ENCODE measurements at regions not wholly inside any gene's neighbourhood (a gene's known extent, or its start where the extent isn't known, plus 50 kb on each side); places are given as distances from the start of the nearest gene placed in this dataset.
"Not testable (repeated sequence)": the region's sequence is repeated elsewhere in the genome, so short reads cannot be mapped to it uniquely, and the experiment has no call there.

- no peak for DNase-seq
These were observed 152.6 kb downstream of the TFPI2 start for GRCh38 chr7:93737953-93738352.

DNA sequence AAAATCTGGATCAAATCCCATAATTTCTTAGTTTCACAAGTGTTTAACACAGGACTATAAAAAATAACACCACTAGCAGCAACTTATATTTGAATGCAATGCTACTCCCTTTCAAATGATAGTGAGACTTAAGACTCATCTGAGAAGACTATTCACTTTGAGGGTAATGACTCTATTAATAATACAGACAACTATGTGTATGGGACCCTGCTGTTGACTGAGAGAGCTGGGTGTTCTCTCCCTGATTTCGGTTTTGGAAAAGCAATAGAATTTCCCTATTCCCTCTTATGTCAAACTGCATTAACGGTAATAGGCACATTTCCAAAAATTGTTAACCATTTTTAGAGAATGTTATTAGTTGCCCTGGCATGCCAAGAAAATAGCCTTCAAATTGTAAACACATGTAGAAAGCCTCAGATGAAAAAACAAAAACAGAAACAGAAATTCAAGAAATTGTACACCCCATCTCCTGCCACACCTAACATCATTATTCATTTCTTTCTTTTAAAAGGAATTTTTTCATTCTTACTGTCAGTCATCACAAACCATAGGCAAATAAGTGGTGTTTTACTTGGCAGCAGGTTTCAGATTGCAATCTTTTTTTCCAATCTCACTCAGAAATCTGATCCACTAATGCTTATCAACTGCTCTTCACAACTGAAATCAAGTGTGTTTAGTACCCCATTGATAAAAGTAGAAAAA, 153.7 kb downstream of the TFPI2 start:
- DNase-seq: no peak

DNA sequence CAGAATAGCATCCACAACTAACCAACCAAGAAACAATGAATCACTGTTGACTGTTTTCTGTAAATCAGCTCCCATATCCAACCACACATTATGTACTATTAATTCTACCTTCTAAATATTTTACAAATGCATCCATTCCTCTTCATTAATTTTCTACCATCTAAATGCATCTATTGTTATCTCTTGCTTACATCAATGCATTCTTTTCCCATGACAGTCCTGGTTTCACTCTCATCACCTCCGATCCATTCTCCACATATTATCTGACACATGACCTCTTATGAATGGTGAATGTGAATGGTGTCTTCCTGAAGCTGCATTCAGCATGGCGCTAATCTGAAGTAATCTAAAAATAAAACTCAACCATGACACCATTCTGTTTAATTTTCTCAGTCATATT, 153.8 kb upstream of the CALCR start:
- no peak for DNase-seq

DNA sequence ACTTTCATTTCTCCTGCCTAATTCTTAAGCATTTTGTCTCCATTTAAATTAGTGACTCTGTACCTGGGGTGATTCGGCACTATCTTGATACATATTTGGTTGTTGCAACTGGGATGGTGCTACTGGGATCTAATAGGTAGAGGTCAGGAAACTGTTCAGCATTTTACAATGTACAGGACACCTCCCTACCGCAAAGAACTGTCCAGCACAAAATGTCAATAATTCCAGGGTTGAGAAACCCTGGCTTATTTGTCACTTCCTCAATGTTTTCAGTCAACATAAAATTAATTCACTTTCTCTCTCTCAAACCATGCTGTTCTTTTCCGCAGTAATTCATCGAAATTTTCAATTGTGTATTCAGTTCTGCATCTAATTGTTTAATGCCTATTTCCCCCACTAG, 151.4 kb upstream of the CALCR start:
- no peak for DNase-seq

DNA sequence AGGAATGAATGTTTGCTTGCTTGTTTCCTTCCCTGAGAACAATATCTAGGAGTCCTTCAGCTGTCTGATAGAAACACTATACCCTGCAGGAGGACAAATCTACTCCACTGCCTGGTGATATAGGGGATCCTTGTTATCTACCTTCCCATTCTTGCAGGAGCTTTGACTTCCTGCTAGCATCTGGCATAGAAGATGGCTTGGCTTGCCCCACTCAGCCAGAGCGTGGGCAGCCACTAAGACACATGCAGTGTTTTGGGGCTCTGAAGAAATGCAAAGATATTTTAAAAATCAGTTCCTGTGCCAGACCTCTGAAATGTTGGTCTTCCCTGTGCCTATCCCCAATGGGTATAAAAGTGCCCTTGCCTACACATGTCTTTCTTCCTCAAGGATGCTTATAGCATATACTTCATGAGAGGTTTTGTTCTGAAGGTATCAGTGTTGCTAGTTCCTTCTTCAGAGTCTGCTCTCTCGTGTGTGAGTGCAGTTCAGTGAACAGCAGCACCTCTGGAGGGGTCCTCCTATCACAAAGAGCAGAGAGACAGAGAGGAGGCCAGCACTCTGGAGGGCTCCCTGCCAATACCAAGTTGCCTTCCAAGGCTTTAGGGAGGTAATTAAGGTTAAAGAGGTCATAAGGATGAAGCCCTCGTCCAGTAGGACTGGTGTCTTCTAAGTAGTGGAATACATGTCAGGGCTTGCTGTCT, 149.1 kb upstream of the CALCR start:
- no peak for DNase-seq

DNA sequence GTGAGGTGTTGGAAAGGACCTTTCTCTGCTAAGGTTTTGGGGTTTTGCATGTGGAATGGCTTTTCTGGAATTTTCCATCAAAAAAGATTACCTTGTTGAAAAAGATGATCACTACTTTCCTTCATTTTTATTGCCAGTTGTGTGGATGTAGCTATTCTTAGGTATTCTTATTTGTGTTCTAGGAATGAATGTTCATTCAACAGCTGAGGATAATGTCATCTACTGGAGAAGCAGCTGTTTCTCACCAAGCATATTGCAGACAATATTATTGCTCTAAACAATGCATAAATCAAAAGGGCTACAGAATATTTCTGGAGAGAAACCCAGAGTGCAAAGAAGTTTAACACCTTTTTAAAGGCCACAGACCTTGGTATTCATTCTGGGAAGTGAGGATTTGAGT, 145.6 kb upstream of the CALCR start:
- no peak for DNase-seq

DNA sequence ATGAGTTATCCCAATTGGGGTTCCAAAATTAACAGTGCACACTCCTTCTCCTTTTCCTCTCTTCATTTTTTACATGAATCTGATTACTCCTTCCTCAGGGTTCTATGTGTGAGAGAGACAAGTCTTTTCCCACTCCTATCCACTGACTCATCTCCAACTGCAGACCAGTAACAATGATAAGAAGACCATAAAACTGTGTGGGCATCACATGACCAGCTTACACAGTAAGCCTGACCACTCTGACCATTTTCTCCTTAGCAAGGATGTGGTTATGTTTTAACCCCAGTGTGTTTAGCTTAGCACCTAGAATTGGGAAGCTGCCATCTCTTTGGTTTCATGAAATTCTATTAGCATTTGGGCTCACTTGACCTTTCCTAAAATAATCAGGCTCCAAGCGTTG, 145.0 kb upstream of the CALCR start:
- no peak for DNase-seq

DNA sequence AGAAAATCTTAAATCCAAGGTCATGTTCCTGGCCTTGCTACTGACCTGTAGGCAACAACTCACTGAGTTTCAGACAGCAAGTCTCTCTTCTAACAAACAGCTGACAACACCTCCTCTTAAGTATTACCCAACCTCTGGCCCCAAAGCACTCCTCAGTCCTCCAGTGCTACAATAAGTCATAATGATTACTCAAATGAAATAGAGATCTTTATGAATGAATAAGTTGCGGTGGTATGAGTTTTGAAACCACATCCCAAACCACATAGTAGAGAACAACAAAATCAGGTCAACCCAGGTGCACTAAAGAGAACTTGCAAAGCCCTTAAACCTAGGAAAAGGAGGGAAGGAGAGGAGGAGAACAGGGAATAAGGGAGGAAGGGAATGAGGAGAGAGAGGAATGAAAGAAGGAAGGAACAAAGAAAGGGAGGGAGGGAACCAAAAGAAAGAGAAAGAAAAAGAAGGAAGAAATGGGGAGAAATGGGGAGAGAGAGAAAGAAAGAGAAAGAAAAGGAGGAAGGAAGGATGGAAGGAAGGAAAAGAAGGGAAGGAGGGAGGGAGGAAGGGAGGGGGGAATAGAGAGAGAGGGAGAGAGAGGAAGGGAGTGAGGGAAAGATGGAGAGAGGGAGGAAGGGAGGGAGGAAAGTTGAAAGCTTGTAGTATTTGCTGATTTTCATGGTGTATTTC, 142.8 kb upstream of the CALCR start:
- DNase-seq: no peak

DNA sequence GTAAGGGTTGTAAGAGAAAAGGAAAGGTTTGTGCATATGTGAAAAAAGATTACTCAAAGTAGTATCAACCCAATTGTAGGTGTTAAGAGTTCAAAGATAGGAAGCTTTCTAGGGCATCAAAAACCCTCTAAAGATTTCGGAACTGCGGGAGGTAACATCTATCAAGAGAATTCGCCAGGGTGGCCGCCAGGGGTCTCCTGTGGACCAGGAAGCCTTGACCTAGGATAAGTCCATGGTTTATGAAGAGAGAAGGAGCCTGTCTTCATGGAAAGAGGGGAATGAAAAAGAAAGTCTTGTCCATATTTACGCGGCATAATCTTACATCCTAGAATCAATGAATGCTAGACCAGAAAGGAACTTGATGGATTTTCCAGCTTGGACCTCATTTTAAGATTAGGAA, 140.7 kb upstream of the CALCR start:
- DNase-seq: peak; percentile 2

DNA sequence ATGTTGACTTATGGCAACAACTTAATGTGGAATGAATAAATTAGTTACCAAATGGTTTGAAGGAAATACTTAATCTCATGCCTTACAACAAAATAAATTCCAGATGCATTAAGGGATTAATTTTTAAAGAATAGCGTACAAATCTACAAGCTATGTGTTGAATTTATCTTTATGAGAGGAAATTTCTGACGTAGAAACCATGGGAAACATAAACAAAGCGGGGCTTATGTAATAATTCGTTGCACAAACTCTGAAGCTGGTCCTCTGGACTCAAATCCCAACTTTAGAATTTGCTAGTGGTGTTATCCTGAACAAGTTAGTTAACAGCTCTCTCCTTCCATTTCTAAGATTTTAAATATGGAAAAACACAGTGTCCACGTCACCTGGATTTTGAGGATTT, 137.4 kb upstream of the CALCR start:
- no peak for DNase-seq

GRCh38 chr7:93708255-93708654, 133.7 kb upstream of the CALCR start:
- DNase-seq: not testable (repeated sequence)

GRCh38 chr7:93707249-93707648, 132.7 kb upstream of the CALCR start:
- DNase-seq: no peak

DNA sequence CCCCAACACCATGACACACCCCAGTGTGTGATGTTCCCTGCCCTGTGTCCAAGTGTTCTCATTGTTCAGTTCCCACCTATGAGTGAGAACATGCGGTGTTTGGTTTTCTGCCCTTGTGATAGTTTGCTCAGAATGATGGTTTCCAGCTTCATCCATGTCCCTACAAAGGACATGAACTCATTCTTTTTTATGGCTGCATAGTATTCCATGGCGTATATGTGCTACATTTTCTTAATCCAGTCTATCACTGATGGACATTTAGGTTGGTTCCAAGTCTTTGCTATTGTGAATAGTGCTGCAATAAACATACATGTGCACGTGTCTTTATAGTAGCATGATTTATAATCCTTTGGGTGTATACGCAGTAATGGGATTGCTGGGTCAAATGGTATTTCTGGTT, 131.6 kb upstream of the CALCR start:
- not testable (repeated sequence) for DNase-seq

DNA sequence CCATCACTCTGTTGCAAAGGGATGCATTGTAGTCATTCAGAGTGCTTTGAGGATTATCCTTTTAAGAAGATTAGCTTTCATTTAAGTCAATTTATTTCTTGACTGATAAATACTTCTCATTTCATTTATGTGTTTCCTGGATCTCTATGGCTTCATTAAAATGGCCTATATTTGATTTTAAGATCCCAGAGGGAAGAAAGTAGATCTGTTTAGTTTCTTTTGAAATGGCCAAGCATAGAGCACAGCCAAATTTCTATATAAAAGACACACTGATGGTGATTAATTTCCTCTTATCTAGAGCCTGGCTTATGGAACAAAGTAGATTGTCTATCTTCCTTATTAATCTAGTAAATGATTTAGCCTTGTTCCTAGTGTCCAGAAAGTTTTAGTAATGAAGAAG, 129.7 kb upstream of the CALCR start:
- no peak for DNase-seq

DNA sequence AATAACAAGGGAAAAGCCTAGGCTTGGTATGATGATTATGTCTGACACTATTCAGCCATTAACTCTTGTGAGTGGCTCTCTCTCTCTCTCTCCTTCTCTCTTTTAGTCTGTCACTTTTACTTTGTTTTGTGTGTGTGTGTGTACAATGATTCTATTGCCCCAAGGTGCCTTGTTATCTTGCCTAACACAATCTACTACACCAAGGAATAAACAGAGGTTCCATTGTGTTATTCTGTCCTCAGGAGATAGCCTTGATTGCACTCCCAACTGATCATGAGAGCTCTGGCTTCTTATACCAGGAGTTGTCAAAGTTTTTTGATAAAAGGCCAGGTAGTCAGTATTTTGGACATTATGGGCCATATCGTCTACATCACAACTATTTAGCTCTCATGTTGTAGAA, 123.4 kb upstream of the CALCR start:
- no peak for DNase-seq

DNA sequence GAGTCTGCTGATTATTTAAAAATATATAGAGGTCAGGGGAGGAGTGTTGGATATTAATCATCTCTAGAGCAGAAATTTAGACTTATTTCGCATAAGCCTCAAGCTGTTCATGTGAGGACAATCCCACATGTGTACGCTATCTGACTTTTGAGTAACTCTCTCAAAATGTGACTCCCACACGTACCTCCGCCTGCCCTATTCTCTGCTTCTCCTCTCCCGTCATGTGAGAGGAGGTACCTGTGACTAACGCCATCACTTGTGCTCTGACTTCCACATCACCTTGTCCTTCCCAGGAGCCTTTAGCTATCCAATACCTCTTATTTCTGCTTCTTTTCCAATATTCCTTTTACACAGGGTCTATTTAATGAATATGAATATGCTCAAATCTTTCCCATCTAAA, 119.3 kb upstream of the CALCR start:
- DNase-seq: no peak

- DNase-seq: no peak
These were observed 115.5 kb upstream of the CALCR start for GRCh38 chr7:93690021-93690420.

GRCh38 chr7:93678185-93678584, 103.7 kb upstream of the CALCR start:
- no peak for DNase-seq

DNA sequence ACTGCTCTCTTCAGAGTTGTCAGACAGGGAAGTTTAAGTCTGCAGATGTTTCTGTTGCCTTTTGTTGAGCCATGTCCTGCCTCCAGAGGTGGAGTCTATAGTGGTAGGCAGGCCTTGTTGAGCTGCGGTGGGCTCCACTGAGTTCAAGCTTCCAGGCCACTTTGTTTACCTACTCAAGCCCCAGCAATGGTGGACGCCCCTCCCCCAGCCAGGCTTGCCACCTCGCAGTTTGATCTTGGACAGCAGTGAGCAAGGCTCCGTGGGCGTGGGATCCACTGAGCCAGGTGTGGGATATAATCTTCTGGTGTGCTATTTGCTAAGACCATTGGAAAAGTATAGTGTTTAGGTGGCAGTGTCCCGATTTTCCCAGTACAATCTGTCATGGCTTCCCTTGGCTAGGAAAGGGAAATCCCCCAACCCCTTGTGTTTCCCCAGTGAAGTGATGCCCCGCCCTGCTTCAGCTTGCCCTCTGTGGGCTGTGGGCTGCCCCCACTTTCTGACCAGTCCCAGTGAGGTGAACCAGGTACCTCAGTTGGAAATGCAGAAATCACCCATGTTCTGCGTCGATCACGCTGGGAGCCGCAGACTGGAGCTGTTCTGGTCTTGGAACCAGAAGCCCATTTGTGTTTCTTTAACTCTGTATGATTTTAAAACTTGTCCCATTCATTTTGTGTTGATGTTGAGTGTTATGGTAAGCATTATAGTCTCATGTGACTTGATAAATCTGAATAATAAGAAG, 89.2 kb upstream of the CALCR start:
- DNase-seq: no peak

DNA sequence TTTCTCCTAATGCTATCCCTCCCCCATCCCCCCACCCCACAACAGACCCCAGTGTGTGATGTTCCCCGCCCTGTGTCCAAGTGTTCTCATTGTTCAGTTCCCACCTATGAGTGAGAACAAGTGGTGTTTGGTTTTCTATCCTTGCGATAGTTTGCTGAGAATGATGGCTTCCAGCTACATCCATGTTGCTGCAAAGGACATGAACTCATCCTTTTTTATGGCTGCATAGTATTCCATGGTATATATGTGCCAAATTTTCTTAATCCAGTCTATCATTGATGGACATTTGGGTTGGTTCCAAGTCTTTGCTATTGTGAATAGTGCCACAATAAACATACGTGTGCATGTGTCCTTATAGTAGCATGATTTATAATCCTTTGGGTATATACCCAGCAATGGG, 83.6 kb upstream of the CALCR start:
- DNase-seq: not testable (repeated sequence)

DNA sequence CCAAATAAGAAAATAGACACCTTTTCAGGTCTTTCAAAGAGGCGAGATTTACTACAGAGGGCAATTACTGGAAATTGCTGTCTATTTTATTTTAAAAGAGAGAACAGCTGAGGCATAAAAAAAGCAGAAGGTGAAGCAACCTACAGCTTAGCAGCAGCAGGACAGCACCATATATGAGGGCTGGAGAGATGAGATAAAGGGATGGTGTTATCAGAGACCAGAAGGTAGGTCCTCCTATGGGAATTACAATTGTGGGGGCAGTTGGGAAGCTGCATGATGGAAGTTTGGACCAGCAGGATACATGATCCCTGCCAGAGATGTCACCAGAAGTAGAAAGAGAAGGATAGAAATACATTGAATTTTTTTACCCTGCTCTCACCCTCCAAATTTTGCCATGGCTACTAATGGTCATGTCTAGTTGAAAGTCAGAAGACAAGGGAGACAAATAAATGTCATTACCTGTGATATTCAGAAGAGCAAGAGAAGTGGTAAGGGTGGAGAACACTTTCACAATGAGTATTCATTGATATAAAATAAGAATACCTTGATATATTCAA, 77.2 kb upstream of the CALCR start:
- no peak for DNase-seq

- no peak for DNase-seq
These were observed 72.0 kb upstream of the CALCR start for GRCh38 chr7:93646538-93646937.

DNA sequence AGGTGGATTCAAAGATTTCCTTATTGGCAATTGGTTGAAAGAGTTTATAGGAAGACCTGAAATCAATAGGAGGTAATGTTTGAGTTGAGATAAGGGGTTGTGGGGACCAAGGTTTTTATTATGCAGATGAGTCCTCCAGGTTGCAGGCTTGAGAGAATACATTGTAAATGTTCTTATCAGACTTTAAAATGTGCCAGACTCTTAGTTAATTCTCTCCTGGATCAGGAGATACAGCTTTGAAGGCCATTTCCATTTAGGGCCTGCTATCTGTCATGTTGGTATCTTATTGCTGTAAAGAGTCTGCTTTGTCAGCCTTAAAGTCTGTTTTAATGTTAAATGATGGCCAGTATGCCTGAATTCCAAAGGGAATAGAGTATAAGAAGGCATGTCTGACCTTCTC, 61.8 kb upstream of the CALCR start:
- DNase-seq: no peak
